Liver (tissue), 8 donors: ENCODE measurements at regions not wholly inside any gene's neighbourhood (a gene's known extent, or its start where the extent isn't known, plus 50 kb on each side); places are given as distances from the start of the nearest gene placed in this dataset.

Experiments used
- DNase-seq: peaks from one replicate; pipeline ENCODE4 v3.0.0-alpha.2; 2017; ENCODE audit warnings: low spot score
- H3K27ac ChIP-seq, 2 donors: one replicate each; pipeline ENCODE4 v1.7.0; 2013; ENCODE audit warnings: inconsistent platforms in 2 of 2, low read length in 2 of 2, control low read depth in 1 of 2, low read depth in 1 of 2, mild to moderate bottlenecking in 1 of 2
- H3K27me3 ChIP-seq, 4 donors: one replicate each; pipeline versions ENCODE4 v1.6.1 to v1.7.0; 2013; ENCODE audit warnings: low read length in 3 of 4, inconsistent platforms in 1 of 4, mild to moderate bottlenecking in 1 of 4, moderate library complexity in 1 of 4; ENCODE audit not compliant: control insufficient read depth in 4 of 4, insufficient read depth in 4 of 4
- H3K36me3 ChIP-seq, 4 donors: one replicate each; pipeline versions ENCODE4 v1.6.1 to v1.7.0; 2013; ENCODE audit warnings: low read length in 3 of 4, mild to moderate bottlenecking in 3 of 4, low read depth in 1 of 4, moderate library complexity in 1 of 4; ENCODE audit not compliant: control insufficient read depth in 4 of 4, insufficient read depth in 3 of 4
- H3K4me1 ChIP-seq, 4 donors: one replicate each; pipeline versions ENCODE4 v1.6.1 to v1.7.0; 2013; ENCODE audit warnings: low read length in 3 of 4, mild to moderate bottlenecking in 3 of 4, moderate library complexity in 1 of 4; ENCODE audit not compliant: control insufficient read depth in 4 of 4, insufficient read depth in 4 of 4
- H3K4me3 ChIP-seq, 3 donors: one replicate each; pipeline versions ENCODE4 v1.6.1 to v1.7.0; 2013; ENCODE audit warnings: low read length in 3 of 3, control low read depth in 1 of 3, low read depth in 1 of 3, mild to moderate bottlenecking in 1 of 3
- H3K9ac ChIP-seq, 2 donors: one replicate each; pipeline ENCODE4 v1.7.0; 2013; ENCODE audit warnings: low read length in 2 of 2, mild to moderate bottlenecking in 2 of 2, moderate library complexity in 2 of 2, control low read depth in 1 of 2, low read depth in 1 of 2
- H3K9me3 ChIP-seq, 4 donors: one replicate each; pipeline versions ENCODE4 v1.6.1 to v1.7.0; 2013; ENCODE audit warnings: low read length in 3 of 4; ENCODE audit not compliant: control insufficient read depth in 4 of 4
- EGR1 ChIP-seq, 2 donors: IDR thresholded peaks; 2 replicates each; pipeline ENCODE4 v1.6.1; 2016 to 2018; ENCODE audit warnings: antibody characterized with exemption in 2 of 2, low read depth in 2 of 2
- FOXA1 ChIP-seq: IDR thresholded peaks from 2 replicates; pipeline ENCODE4 v1.6.1; 2016; ENCODE audit warnings: antibody characterized with exemption
- GABPA ChIP-seq, 2 donors: IDR thresholded peaks in 1 of 2; conservative IDR thresholded peaks in 1 of 2; 2 replicates each; pipeline ENCODE4 v1.6.1; 2016; ENCODE audit warnings: antibody characterized with exemption in 2 of 2, mild to moderate bottlenecking in 1 of 2, moderate library complexity in 1 of 2
- HNF4A ChIP-seq, 2 donors: conservative IDR thresholded peaks; 2 replicates each; pipeline ENCODE4 v1.6.1; 2016; ENCODE audit warnings: antibody characterized with exemption in 2 of 2, mild to moderate bottlenecking in 2 of 2
- RXRA ChIP-seq, 2 donors: IDR thresholded peaks; 2 replicates each; pipeline ENCODE4 v1.6.1; 2017 to 2018; ENCODE audit warnings: antibody characterized with exemption in 2 of 2, mild to moderate bottlenecking in 1 of 2
- SP1 ChIP-seq: IDR thresholded peaks from 2 replicates; pipeline ENCODE4 v1.6.1; 2018; ENCODE audit warnings: antibody characterized with exemption, mild to moderate bottlenecking
- WGBS: extraction: QIAGEN DNeasy Blood & Tissue Kit; methylation state at CpG from one replicate; pipeline ENCODE4 v1.1.7; 2013; 5-methylcytosine and 5-hydroxymethylcytosine counted together
- TF ChIP-seq, protein P1 (sequence below): IDR thresholded peaks from 2 replicates; pipeline ENCODE4 v1.6.1; 2016; ENCODE audit warnings: antibody characterized with exemption, mild to moderate bottlenecking
- TF ChIP-seq, protein P2 (sequence below): fragments of 150-350 bp; IDR thresholded peaks from 2 replicates; pipeline ENCODE4 v1.5.1; 2017; ENCODE audit warnings: improper control_type of control experiment, low read depth, low read length; ENCODE audit not compliant: missing input control
- TF ChIP-seq, protein P3 (sequence below): IDR thresholded peaks from 2 replicates; pipeline ENCODE4 v1.6.1; 2016; ENCODE audit warnings: antibody characterized with exemption
- TF ChIP-seq, protein P4 (sequence below): IDR thresholded peaks from 2 replicates; pipeline ENCODE4 v1.6.1; 2016; ENCODE audit warnings: antibody characterized with exemption
- donor health status: healthy.
- donor health status: healthy.
- donor health status: healthy.
- donor health status: healthy.
- donor health status: healthy.

DNA sequence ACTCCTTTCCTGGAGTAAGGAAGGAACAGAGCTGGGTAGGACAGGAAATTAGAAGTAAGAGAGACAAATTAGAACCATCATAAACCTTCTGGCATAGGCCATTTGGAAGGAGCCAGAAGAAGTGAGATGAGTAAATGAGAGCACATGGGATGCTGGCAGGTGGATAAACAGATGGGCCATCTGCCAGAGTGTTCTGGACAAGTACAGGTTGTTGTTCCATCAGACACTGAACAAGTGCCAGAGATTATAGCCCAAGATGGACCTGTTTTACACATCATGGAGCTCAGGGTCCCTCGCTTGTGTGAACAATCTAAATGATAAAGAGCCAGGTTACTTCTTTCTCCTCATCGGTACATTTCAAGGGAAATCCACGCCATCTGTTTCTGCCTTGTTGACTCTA is 200.3 kb downstream of the HHIPL2 start:
- Histone ChIP-seq H3K9ac (no peak overlapping the region), H3K27ac (no peak overlapping the region), H3K9me3 (no peaks in the 10 kb centered on the region), H3K4me3 (no peak overlapping the region), H3K4me1 (no peaks in the 10 kb centered on the region), H3K36me3 (no peaks in the 10 kb centered on the region), H3K27me3 (no peaks in the 10 kb centered on the region)
- WGBS, result 90% methylated on average over 3 of the region's 3 CpGs
- TF ChIP-seq SP1 (no peak), GABPA (IDR thresholded peaks at IDR 0.05 in 1 of 2, conservative IDR thresholded peaks at IDR 0.05 in 1 of 2) (no peak)
- TF ChIP-seq, protein P1, sequence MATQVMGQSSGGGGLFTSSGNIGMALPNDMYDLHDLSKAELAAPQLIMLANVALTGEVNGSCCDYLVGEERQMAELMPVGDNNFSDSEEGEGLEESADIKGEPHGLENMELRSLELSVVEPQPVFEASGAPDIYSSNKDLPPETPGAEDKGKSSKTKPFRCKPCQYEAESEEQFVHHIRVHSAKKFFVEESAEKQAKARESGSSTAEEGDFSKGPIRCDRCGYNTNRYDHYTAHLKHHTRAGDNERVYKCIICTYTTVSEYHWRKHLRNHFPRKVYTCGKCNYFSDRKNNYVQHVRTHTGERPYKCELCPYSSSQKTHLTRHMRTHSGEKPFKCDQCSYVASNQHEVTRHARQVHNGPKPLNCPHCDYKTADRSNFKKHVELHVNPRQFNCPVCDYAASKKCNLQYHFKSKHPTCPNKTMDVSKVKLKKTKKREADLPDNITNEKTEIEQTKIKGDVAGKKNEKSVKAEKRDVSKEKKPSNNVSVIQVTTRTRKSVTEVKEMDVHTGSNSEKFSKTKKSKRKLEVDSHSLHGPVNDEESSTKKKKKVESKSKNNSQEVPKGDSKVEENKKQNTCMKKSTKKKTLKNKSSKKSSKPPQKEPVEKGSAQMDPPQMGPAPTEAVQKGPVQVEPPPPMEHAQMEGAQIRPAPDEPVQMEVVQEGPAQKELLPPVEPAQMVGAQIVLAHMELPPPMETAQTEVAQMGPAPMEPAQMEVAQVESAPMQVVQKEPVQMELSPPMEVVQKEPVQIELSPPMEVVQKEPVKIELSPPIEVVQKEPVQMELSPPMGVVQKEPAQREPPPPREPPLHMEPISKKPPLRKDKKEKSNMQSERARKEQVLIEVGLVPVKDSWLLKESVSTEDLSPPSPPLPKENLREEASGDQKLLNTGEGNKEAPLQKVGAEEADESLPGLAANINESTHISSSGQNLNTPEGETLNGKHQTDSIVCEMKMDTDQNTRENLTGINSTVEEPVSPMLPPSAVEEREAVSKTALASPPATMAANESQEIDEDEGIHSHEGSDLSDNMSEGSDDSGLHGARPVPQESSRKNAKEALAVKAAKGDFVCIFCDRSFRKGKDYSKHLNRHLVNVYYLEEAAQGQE, result no peak
- DNase-seq, result no peak

DNA sequence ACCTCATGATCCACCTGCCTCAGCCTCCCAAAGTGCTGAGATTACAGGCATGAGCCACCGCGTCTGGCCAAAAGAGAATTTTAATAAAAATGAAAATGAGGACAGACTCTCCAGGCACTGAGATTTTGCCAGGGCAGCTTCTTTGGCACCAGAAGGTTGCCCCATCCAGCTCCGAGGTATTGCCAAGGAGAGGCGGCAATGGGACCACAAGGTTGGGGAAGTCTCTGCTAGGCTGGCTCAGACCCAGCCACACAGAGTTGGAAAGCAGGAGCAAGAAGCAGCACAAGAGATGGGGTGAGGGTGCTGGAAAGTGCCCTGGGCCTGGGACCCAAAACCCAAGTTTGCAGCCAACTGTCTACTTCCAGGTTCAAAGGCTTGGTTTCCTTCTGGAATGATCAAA is 200.9 kb downstream of the HHIPL2 start:
- Histone ChIP-seq H3K4me1 (no peaks in the 10 kb centered on the region), H3K36me3 (no peaks in the 10 kb centered on the region), H3K27ac (no peak overlapping the region), H3K27me3 (no peaks in the 10 kb centered on the region), H3K9me3 (no peaks in the 10 kb centered on the region), H3K4me3 (no peak overlapping the region), H3K9ac (no peak overlapping the region)
- TF ChIP-seq, protein P2, sequence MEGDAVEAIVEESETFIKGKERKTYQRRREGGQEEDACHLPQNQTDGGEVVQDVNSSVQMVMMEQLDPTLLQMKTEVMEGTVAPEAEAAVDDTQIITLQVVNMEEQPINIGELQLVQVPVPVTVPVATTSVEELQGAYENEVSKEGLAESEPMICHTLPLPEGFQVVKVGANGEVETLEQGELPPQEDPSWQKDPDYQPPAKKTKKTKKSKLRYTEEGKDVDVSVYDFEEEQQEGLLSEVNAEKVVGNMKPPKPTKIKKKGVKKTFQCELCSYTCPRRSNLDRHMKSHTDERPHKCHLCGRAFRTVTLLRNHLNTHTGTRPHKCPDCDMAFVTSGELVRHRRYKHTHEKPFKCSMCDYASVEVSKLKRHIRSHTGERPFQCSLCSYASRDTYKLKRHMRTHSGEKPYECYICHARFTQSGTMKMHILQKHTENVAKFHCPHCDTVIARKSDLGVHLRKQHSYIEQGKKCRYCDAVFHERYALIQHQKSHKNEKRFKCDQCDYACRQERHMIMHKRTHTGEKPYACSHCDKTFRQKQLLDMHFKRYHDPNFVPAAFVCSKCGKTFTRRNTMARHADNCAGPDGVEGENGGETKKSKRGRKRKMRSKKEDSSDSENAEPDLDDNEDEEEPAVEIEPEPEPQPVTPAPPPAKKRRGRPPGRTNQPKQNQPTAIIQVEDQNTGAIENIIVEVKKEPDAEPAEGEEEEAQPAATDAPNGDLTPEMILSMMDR, result no peak
- TF ChIP-seq, protein P1, result no peak
- no peak for DNase-seq
- 96% methylated on average over 4 of the region's 4 CpGs for WGBS

DNA sequence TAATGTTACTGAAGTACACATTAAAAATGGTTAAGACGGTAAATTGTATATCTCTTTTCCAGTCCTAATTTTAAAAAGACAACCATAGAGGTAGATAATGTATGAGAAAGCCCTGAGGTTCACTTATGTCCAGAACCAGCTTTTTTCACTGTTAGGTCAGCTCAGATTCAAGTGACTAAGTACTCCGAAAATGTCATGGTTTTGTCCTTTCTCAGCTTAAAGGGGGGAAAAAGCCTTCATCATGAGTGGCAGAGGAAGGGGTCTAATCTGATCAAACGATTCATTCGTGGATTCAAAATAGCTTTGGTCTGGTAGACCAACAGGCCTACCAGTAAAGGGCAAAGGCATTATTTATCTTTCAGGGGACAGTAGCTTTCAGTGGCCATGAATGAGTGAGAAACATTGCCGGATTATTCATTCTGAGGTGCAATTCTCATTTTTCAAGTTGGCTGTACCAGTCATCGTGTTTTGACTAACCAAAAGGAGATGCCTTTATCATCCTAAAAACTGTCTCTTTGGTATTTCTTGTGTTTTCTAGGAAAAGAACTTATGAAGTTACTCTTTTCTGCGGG is 208.4 kb downstream of the HHIPL2 start:
- no peak overlapping the region for H3K9ac ChIP-seq
- WGBS, result 89% methylated on average over 7 of the region's 7 CpGs
- no peaks in the 10 kb centered on the region for H3K27me3 ChIP-seq
- TF ChIP-seq GABPA (IDR thresholded peaks at IDR 0.05 in 1 of 2, conservative IDR thresholded peaks at IDR 0.05 in 1 of 2) (no peak), EGR1 (IDR thresholded peaks at IDR 0.05; ENCODE audit: low read depth in 2 of 2) (no peak), SP1 (no peak), FOXA1 (no peak), RXRA (IDR thresholded peaks at IDR 0.05) (no peak), HNF4A (conservative IDR thresholded peaks at IDR 0.05) (no peak)
- TF ChIP-seq, protein P3, sequence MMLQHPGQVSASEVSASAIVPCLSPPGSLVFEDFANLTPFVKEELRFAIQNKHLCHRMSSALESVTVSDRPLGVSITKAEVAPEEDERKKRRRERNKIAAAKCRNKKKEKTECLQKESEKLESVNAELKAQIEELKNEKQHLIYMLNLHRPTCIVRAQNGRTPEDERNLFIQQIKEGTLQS, result no peak
- TF ChIP-seq, protein P1, result no peak
- TF ChIP-seq, protein P4, sequence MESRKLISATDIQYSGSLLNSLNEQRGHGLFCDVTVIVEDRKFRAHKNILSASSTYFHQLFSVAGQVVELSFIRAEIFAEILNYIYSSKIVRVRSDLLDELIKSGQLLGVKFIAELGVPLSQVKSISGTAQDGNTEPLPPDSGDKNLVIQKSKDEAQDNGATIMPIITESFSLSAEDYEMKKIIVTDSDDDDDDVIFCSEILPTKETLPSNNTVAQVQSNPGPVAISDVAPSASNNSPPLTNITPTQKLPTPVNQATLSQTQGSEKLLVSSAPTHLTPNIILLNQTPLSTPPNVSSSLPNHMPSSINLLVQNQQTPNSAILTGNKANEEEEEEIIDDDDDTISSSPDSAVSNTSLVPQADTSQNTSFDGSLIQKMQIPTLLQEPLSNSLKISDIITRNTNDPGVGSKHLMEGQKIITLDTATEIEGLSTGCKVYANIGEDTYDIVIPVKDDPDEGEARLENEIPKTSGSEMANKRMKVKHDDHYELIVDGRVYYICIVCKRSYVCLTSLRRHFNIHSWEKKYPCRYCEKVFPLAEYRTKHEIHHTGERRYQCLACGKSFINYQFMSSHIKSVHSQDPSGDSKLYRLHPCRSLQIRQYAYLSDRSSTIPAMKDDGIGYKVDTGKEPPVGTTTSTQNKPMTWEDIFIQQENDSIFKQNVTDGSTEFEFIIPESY, result no peak

More for the DNA sequence above, 208.4 kb downstream of the HHIPL2 start:
- H3K4me1 ChIP-seq, result no peaks in the 10 kb centered on the region
- no peak overlapping the region for H3K4me3 ChIP-seq
- H3K9me3 ChIP-seq, result no peaks in the 10 kb centered on the region
- no peaks in the 10 kb centered on the region for H3K36me3 ChIP-seq
- DNase-seq, result no peak
- no peak overlapping the region for H3K27ac ChIP-seq
